Astrocyte of the spinal cord (primary cell): ENCODE measurements at regions not wholly inside any gene's neighbourhood (a gene's known extent, or its start where the extent isn't known, plus 50 kb on each side); places are given as distances from the start of the nearest gene placed in this dataset.

Experiments
- DNase-seq: peaks from one replicate; pipeline ENCODE4 v3.0.0; 2011; ENCODE audit warnings: low read depth, low spot score
- H3K4me3 ChIP-seq: 2 replicates; pipeline ENCODE4 v1.5.1; 2011; ENCODE audit warnings: low read depth, mild to moderate bottlenecking, low read length, moderate library complexity
- in situ Hi-C: cut with HindIII; loops from 2 replicates; pipeline ENCODE4 v1.10.0; 2017; ENCODE audit warnings: low sequenced_read_pairs
- TF ChIP-seq, protein P1 (sequence below): IDR thresholded peaks from 2 replicates; pipeline ENCODE4 v1.5.1; 2012; ENCODE audit warnings: low read depth, mild to moderate bottlenecking, low read length, inconsistent platforms

DNA sequence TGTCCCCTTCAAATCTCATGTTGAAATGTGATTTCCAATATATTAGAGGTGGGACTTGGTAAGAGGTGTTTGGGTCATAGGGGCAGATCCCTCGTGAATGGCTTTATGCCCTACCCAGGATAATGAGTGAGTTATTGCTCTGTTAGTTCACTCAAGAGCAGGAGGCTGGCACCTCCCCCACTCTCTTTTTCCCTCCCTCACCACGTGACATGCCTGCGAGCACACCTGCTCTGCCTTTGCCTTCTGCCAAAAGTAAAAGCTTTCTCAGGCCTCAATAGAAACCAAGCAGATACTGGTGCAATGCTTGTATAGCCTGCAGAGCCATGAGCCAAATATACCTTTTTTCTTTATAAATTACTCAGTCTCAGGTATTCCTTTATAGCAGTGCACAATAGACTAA, 286.3 kb upstream of the UGT8 start:
- in situ Hi-C loops = no loop called here
- H3K4me3 ChIP-seq = no peak overlapping the region
- no peak for DNase-seq
- TF ChIP-seq, protein P1, sequence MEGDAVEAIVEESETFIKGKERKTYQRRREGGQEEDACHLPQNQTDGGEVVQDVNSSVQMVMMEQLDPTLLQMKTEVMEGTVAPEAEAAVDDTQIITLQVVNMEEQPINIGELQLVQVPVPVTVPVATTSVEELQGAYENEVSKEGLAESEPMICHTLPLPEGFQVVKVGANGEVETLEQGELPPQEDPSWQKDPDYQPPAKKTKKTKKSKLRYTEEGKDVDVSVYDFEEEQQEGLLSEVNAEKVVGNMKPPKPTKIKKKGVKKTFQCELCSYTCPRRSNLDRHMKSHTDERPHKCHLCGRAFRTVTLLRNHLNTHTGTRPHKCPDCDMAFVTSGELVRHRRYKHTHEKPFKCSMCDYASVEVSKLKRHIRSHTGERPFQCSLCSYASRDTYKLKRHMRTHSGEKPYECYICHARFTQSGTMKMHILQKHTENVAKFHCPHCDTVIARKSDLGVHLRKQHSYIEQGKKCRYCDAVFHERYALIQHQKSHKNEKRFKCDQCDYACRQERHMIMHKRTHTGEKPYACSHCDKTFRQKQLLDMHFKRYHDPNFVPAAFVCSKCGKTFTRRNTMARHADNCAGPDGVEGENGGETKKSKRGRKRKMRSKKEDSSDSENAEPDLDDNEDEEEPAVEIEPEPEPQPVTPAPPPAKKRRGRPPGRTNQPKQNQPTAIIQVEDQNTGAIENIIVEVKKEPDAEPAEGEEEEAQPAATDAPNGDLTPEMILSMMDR = no peak

- DNase-seq = no peak
- no peak overlapping the region for H3K4me3 ChIP-seq
- in situ Hi-C loops = no loop called here
- TF ChIP-seq, protein P1 = no peak
Measured at GRCh38 chr4:114316789-114317188, 281.8 kb upstream of the UGT8 start.

DNA sequence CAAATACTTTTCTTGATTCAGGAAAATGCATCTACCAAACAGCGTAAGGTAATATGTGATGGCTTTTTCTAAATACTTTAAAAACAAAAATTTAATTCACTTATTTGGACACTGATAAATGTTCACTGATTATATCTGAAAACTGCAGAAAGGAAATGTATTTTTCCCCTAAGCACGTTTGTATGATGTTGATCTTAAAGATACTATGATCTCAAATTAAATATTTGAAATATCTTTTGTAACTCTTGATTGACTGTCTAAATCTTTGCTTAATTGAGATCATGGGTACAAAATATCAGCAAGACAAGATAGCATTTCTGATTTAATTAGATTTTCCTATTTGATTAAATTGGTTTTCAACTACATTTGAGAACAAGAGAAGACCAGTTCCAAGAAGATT, 281.0 kb upstream of the UGT8 start:
- TF ChIP-seq, protein P1 = no peak
- no peak overlapping the region for H3K4me3 ChIP-seq
- no peak for DNase-seq
- in situ Hi-C loops = no loop called here

- no peak for DNase-seq
- TF ChIP-seq, protein P1 = no peak
- in situ Hi-C loops = no loop called here
- H3K4me3 ChIP-seq = no peak overlapping the region
Measured at GRCh38 chr4:114318309-114318708, 280.3 kb upstream of the UGT8 start.

GRCh38 chr4:114320126-114320525, 278.5 kb upstream of the UGT8 start:
- no peak overlapping the region for H3K4me3 ChIP-seq
- TF ChIP-seq, protein P1 = no peak
- in situ Hi-C loops = no loop called here
- no peak for DNase-seq

GRCh38 chr4:114321366-114321765, 277.2 kb upstream of the UGT8 start:
- DNase-seq = no peak
- TF ChIP-seq, protein P1 = no peak
- no peak overlapping the region for H3K4me3 ChIP-seq
- in situ Hi-C loops = no loop called here

GRCh38 chr4:114323841-114324240, 274.8 kb upstream of the UGT8 start:
- H3K4me3 ChIP-seq = no peak overlapping the region
- TF ChIP-seq, protein P1 = no peak
- DNase-seq = no peak
- in situ Hi-C loops = no loop called here
